ENCODE measurements at regions not wholly inside any gene's neighbourhood (a gene's known extent, or its start where the extent isn't known, plus 50 kb on each side); places are given as distances from the start of the nearest gene placed in this dataset.

DNA sequence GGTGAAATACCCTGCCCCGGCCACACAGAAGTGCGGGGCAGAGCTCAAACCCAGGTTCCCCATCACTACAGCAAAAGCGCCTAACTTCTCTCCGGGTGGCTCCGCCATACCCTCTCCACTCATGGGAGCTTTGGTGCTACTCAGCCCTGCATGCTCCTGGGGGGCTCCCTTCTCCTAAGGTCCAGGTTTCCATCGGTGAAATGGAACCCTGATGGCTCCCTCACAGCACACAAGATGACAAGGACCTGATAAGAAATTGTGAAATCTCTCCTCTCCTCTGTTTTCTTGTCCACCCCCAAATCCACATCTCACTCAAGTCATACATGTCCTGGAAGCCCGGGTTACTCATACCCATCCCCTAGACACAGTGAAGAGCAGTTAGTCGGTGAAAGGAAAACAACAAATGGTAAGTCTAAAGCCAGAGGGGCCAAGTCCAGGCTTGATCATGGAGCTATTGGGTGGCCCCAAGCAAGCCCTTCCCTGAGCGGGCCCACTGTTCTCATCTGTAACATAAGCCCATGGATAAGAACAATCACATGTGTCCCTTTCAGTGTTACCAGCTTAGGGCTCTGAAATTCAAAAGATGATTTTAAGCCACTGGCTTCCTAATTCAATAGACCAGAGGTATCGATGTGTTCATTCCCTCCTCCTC lies 317.5 kb downstream of the BCL11B start:
- H3K27me3 ChIP-seq (replicated peaks; ENCODE audit: insufficient read depth), result no peaks in the 10 kb centered on the region
- ATAC-seq (ENCODE audit: insufficient number of reproducible peaks, low FRiP score, low read depth) (no peak), DNase-seq (ENCODE audit: low spot score) (no peak)
- no peaks in the 10 kb centered on the region for H3K36me3 ChIP-seq
- H3K4me3 ChIP-seq, result no peak overlapping the region
- H3K27ac ChIP-seq, result no peak overlapping the region
- TF ChIP-seq, protein P1, sequence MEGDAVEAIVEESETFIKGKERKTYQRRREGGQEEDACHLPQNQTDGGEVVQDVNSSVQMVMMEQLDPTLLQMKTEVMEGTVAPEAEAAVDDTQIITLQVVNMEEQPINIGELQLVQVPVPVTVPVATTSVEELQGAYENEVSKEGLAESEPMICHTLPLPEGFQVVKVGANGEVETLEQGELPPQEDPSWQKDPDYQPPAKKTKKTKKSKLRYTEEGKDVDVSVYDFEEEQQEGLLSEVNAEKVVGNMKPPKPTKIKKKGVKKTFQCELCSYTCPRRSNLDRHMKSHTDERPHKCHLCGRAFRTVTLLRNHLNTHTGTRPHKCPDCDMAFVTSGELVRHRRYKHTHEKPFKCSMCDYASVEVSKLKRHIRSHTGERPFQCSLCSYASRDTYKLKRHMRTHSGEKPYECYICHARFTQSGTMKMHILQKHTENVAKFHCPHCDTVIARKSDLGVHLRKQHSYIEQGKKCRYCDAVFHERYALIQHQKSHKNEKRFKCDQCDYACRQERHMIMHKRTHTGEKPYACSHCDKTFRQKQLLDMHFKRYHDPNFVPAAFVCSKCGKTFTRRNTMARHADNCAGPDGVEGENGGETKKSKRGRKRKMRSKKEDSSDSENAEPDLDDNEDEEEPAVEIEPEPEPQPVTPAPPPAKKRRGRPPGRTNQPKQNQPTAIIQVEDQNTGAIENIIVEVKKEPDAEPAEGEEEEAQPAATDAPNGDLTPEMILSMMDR (IDR thresholded peaks at IDR 0.05), result no peak
- H3K9me3 ChIP-seq, result no peaks in the 10 kb centered on the region
- H3K4me1 ChIP-seq (ENCODE audit: control insufficient read depth in 1 of 2, low read depth in 2 of 2), result peaks cover 11 to 16% of the 10 kb centered on the region in 2 donors

DNA sequence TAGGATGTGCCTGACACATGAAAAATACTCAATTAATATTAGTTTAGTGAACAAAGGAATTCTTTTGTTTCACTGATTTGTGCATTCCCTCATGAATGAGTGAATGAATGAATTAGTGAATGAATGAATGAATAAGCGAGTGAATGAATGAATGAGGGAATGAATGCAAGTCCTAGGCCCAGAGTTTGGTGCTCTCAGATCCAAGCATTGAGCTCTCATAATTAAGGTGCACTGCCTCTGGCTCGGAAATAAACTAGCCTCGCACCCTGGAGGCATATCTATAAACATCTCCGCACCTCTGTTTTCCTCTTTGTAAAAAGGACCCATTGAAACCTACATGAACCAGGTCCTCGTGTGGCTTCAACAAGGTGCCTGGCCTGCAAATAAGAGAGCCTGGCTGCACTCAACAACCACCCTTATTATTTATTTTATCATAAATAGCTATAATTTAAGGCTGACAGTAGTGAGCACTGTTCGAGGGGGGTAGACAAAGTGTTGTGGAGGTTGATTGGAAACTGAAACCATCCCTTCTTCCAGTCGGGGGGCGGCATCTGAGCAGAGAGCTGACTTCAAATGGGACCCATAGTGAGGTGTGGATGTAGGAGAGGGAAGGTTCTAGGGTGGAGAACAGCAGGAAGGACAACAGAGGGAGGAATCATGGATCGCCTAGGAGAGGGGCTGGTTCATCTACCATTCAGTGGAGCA lies 316.8 kb downstream of the BCL11B start:
- TF ChIP-seq, protein P1 (IDR thresholded peaks at IDR 0.05), result no peak
- ATAC-seq (ENCODE audit: insufficient number of reproducible peaks, low FRiP score, low read depth) (no peak), DNase-seq (ENCODE audit: low spot score) (no peak)
- H3K9me3 ChIP-seq, result no peaks in the 10 kb centered on the region
- H3K27me3 ChIP-seq (replicated peaks; ENCODE audit: insufficient read depth), result no peaks in the 10 kb centered on the region
- no peak overlapping the region for H3K4me3 ChIP-seq
- peaks cover 11 to 16% of the 10 kb centered on the region in 2 donors for H3K4me1 ChIP-seq (ENCODE audit: control insufficient read depth in 1 of 2, low read depth in 2 of 2)
- H3K36me3 ChIP-seq, result no peaks in the 10 kb centered on the region
- H3K27ac ChIP-seq, result no peak overlapping the region

DNA sequence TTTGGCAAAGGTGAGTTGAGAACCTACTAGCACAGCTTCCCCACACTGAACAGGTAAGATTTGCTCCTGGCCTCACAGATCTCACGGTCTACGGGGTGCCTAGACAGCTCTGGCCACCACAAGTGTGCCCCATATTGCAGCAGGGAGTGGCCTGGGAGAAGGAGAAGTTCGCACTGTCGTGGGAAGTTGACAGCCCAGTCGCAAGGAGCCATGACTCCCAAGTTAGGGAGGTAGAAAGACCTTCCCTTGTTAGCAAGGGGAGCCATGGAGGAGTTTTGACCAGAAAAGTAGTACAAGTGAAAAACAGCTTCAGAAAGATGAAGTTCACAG lies 316.3 kb downstream of the BCL11B start:
- ATAC-seq (ENCODE audit: insufficient number of reproducible peaks, low FRiP score, low read depth) (no peak), DNase-seq (ENCODE audit: low spot score) (no peak)
- Histone ChIP-seq H3K4me1 (ENCODE audit: control insufficient read depth in 1 of 2, low read depth in 2 of 2) (peaks cover 11 to 16% of the 10 kb centered on the region in 2 donors), H3K9me3 (no peaks in the 10 kb centered on the region), H3K4me3 (no peak overlapping the region), H3K27ac (no peak overlapping the region), H3K27me3 (replicated peaks; ENCODE audit: insufficient read depth) (no peaks in the 10 kb centered on the region), H3K36me3 (no peaks in the 10 kb centered on the region)
- TF ChIP-seq, protein P1 (IDR thresholded peaks at IDR 0.05), result no peak

DNA sequence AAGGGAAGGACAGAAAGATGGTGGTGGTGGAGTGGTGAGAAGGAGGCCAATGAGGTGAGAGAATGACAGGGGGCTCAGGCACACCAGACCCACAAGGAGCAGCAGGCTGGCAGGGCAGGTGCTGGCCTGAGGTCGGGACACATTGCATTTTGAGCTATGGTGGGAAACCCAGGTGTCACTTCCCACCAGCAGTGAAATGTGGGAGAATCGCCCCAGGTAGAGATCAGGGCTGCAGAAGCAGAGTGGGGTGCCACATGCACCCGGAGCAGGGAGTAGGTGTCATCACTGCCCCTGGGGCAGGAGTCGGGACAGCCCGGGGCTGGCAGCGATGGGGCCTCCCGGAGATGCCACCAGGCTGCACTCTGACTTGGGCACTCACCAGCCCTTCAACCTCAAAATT lies 315.8 kb downstream of the BCL11B start:
- TF ChIP-seq, protein P1 (IDR thresholded peaks at IDR 0.05), result no peak
- H3K36me3 ChIP-seq, result no peaks in the 10 kb centered on the region
- no peak overlapping the region for H3K27ac ChIP-seq
- H3K9me3 ChIP-seq, result no peaks in the 10 kb centered on the region
- DNase-seq (ENCODE audit: low spot score), result no peak
- no peak overlapping the region for H3K4me3 ChIP-seq
- H3K27me3 ChIP-seq (replicated peaks; ENCODE audit: insufficient read depth), result no peaks in the 10 kb centered on the region
- H3K4me1 ChIP-seq (ENCODE audit: control insufficient read depth in 1 of 2, low read depth in 2 of 2), result peaks cover 11 to 16% of the 10 kb centered on the region in 2 donors
- ATAC-seq (ENCODE audit: insufficient number of reproducible peaks, low FRiP score, low read depth), result no peak

DNA sequence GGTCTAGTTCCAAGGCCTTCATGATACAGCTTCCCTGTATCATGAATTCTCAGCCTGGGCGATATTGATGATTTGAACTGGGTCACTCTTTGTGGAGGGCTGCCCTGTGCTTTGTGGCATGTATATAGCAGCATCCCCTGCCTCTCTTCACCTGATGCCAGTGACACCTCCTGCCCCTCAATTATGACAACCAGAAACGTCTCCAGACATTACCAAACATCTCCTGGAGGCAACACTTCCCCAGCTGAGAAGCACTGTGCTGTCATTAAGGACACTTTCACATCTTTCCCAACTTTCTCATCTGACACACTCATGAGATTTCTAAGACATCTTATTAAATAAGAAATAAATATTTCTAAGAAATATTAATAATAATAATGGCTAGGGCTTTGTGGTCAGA lies 315.3 kb downstream of the BCL11B start:
- H3K36me3 ChIP-seq, result no peaks in the 10 kb centered on the region
- H3K27ac ChIP-seq, result no peak overlapping the region
- DNase-seq (ENCODE audit: low spot score) (no peak), ATAC-seq (ENCODE audit: insufficient number of reproducible peaks, low FRiP score, low read depth) (no peak)
- TF ChIP-seq, protein P1 (IDR thresholded peaks at IDR 0.05), result no peak
- H3K27me3 ChIP-seq (replicated peaks; ENCODE audit: insufficient read depth), result no peaks in the 10 kb centered on the region
- peaks cover 11 to 16% of the 10 kb centered on the region in 2 donors for H3K4me1 ChIP-seq (ENCODE audit: control insufficient read depth in 1 of 2, low read depth in 2 of 2)
- H3K9me3 ChIP-seq, result no peaks in the 10 kb centered on the region
- no peak overlapping the region for H3K4me3 ChIP-seq
